Common myeloid progenitor, CD34-positive (primary cell): ENCODE measurements at regions not wholly inside any gene's neighbourhood (a gene's known extent, or its start where the extent isn't known, plus 50 kb on each side); places are given as distances from the start of the nearest gene placed in this dataset.

Experiments used
- CTCF ChIA-PET: fragments of 350-600 bp; sonication (Branson Sonifier 250); formaldehyde crosslinking; loops from one replicate; lab custom pipeline; 2021; ENCODE audit warnings: antibody characterized with exemption; lab: Charles Lee
- POLR2A ChIA-PET: fragments of 350-600 bp; sonication (Branson Sonifier 250); formaldehyde crosslinking; loops from one replicate; lab custom pipeline; 2021; ENCODE audit warnings: antibody characterized with exemption; lab: Charles Lee
- DNase-seq, 3 donors: peaks; one replicate each; pipeline versions ENCODE4 v3.0.0 to v3.0.0-alpha.2; 2013
- H3K27ac ChIP-seq, 2 experiments: 1 replicate in 1 of 2; 2 replicates in 1 of 2; pipeline ENCODE4 v1.7.0; 2013; ENCODE audit warnings: inconsistent platforms in 2 of 2, low read length in 2 of 2, mild to moderate bottlenecking in 2 of 2, low read depth in 1 of 2, moderate library complexity in 1 of 2; ENCODE audit not compliant: severe bottlenecking in 2 of 2, insufficient read depth in 1 of 2, poor library complexity in 1 of 2
- H3K27me3 ChIP-seq, 5 experiments: replicated peaks in 2 of 5; 1 replicate in 3 of 5; 2 replicates in 2 of 5; pipeline versions ENCODE4 v1.6.1 to v1.7.0; 2013; ENCODE audit warnings: low read length in 4 of 5, mild to moderate bottlenecking in 2 of 5, moderate library complexity in 2 of 5, inconsistent platforms in 1 of 5; ENCODE audit not compliant: insufficient read depth in 5 of 5, control insufficient read depth in 4 of 5
- H3K36me3 ChIP-seq, 4 experiments: 1 replicate in 2 of 4; 2 replicates in 2 of 4; pipeline versions ENCODE4 v1.6.1 to v1.7.0; 2013; ENCODE audit warnings: low read length in 3 of 4, control low read depth in 1 of 4, mild to moderate bottlenecking in 1 of 4; ENCODE audit not compliant: control insufficient read depth in 4 of 4, insufficient read depth in 4 of 4
- H3K4me1 ChIP-seq, 4 experiments: 1 replicate in 3 of 4; 2 replicates in 1 of 4; pipeline versions ENCODE4 v1.6.1 to v1.7.1; 2013; ENCODE audit warnings: low read length in 3 of 4, mild to moderate bottlenecking in 3 of 4, control low read depth in 1 of 4, inconsistent platforms in 1 of 4, moderate library complexity in 1 of 4; ENCODE audit not compliant: control insufficient read depth in 4 of 4, insufficient read depth in 4 of 4; ENCODE audit errors: control extremely low read depth in 1 of 4
- H3K4me3 ChIP-seq, 7 experiments: 1 replicate in 4 of 7; 2 replicates in 3 of 7; pipeline versions ENCODE4 v1.5.1 to v1.7.0; 2013; ENCODE audit warnings: mild to moderate bottlenecking in 7 of 7, low read length in 6 of 7, moderate library complexity in 6 of 7, inconsistent platforms in 2 of 7, low read depth in 2 of 7, control low read depth in 1 of 7; ENCODE audit not compliant: insufficient read depth in 4 of 7, control insufficient read depth in 1 of 7; ENCODE audit errors: extremely low read depth in 1 of 7
- H3K9me3 ChIP-seq, 5 experiments: 1 replicate in 4 of 5; 2 replicates in 1 of 5; pipeline versions ENCODE4 v1.6.1 to v1.7.1; 2013; ENCODE audit warnings: low read length in 4 of 5, mild to moderate bottlenecking in 2 of 5, inconsistent platforms in 1 of 5, low read depth in 1 of 5, moderate library complexity in 1 of 5; ENCODE audit not compliant: control insufficient read depth in 4 of 5, insufficient read depth in 2 of 5; ENCODE audit errors: control extremely low read depth in 1 of 5
- WGBS: methylation state at CpG from one replicate; pipeline ENCODE4 v1.1.5; 2013; ENCODE audit not compliant: insufficient coverage; 5-methylcytosine and 5-hydroxymethylcytosine counted together

GRCh38 chr3:72452745-72453144 lies 395.5 kb downstream of the SHQ1 start:
- CTCF ChIA-PET: interaction anchor here (0.9 to 2.0 kb wide), 2 partner anchors 9 to 29 kb away, joined by 3 to 5 read pairs; no protein-coding TSS in a partner anchor
- POLR2A ChIA-PET: no interaction called here
- peaks cover 0 to 9% (median 7%) of the 10 kb centered on the region in 4 experiments for H3K4me1 ChIP-seq
- 86% methylated on average over 3 of the region's 5 CpGs for WGBS
- no peak for DNase-seq
- H3K36me3 ChIP-seq: no peaks in the 10 kb centered on the region
- peaks cover 0 to 1% (median 0%) of the 10 kb centered on the region in 5 experiments for H3K9me3 ChIP-seq
- H3K27ac ChIP-seq: no peak overlapping the region
- no peak overlapping the region for H3K4me3 ChIP-seq
- no peaks in the 10 kb centered on the region for H3K27me3 ChIP-seq

- Histone ChIP-seq H3K36me3 (no peaks in the 10 kb centered on the region), H3K27me3 (no peaks in the 10 kb centered on the region), H3K4me3 (no peak overlapping the region), H3K4me1 (peaks cover 0 to 14% (median 9%) of the 10 kb centered on the region in 4 experiments), H3K27ac (no peak overlapping the region), H3K9me3 (peaks cover 0 to 1% (median 0%) of the 10 kb centered on the region in 5 experiments)
- CTCF ChIA-PET: interaction anchor here (0.9 to 2.0 kb wide), 2 partner anchors 10 to 28 kb away, joined by 3 to 5 read pairs; no protein-coding TSS in a partner anchor
- POLR2A ChIA-PET: no interaction called here
- WGBS: 100% methylated on average over 2 of the region's 3 CpGs
- DNase-seq: no peak
Measured at GRCh38 chr3:72451841-72452240, 396.4 kb downstream of the SHQ1 start.

DNA sequence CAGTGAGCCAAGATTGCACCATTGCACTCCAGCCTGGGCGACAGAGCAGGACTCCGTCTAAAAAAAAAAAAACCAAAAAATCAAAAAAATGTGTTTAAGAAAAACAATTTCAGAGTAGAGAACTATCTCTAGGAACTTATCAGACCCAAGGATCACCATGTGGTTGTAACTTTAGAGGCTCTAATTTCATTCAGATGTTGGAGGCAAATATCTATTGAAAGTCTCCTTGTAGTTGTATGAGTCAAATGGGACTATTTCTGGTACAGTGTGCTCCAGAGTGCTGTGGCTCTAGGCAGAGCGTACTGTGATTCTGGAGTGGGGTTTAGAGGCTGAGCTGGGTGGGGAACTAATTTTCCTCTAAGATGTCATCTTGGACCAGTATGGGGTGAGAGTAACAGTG lies 398.7 kb downstream of the SHQ1 start:
- Histone ChIP-seq H3K36me3 (no peaks in the 10 kb centered on the region), H3K4me3 (no peak overlapping the region), H3K27ac (no peak overlapping the region), H3K9me3 (peaks cover 0 to 1% (median 0%) of the 10 kb centered on the region in 5 experiments), H3K27me3 (no peaks in the 10 kb centered on the region), H3K4me1 (peaks cover 3 to 19% (median 13%) of the 10 kb centered on the region in 4 experiments)
- 100% methylated on average over 1 of the region's 3 CpGs for WGBS
- CTCF ChIA-PET: no interaction called here
- DNase-seq: no peak
- POLR2A ChIA-PET: no interaction called here

DNA sequence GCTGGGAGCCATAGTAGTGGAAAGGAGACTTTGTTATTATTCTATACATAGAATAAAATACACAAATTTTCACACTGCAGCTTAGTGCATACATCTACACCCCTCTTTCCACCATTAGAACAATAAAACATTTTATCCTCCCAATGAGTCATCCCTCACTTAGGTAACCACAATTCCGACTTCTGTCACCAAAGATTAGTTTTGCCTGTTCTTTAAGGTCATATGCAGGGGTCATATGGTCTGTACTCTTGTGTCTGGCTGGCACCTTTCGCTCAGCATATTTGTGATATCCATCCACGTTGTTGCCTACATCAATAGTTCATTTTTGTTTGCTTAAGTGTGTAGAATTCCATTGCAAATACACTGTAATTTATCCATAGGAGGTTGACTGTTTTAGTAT lies 399.4 kb downstream of the SHQ1 start:
- peaks cover 3 to 26% (median 18%) of the 10 kb centered on the region in 4 experiments for H3K4me1 ChIP-seq
- no peak overlapping the region for H3K4me3 ChIP-seq
- no peaks in the 10 kb centered on the region for H3K27me3 ChIP-seq
- 100% methylated on average over 1 of the region's 3 CpGs for WGBS
- no peaks in the 10 kb centered on the region for H3K36me3 ChIP-seq
- H3K27ac ChIP-seq: no peak overlapping the region
- ChIA-PET CTCF (interaction anchor here (0.6 to 1.6 kb wide), 3 partner anchors 40 to 373 kb away, joined by 3 to 4 read pairs (median 4); no protein-coding TSS in a partner anchor), POLR2A (no interaction called here)
- H3K9me3 ChIP-seq: no peaks in the 10 kb centered on the region
- DNase-seq: no peak

- ChIA-PET CTCF (interaction anchor here (0.6 to 1.6 kb wide), 5 partner anchors 35 to 373 kb away, joined by 3 to 4 read pairs (median 4); no protein-coding TSS in a partner anchor), POLR2A (no interaction called here)
- Histone ChIP-seq H3K4me3 (no peak overlapping the region), H3K27ac (no peak overlapping the region), H3K9me3 (no peaks in the 10 kb centered on the region), H3K27me3 (no peaks in the 10 kb centered on the region), H3K36me3 (no peaks in the 10 kb centered on the region), H3K4me1 (peaks cover 6 to 30% (median 23%) of the 10 kb centered on the region in 4 experiments)
- 100% methylated on average over 6 of the region's 8 CpGs for WGBS
- no peak for DNase-seq
Measured at GRCh38 chr3:72448375-72448823, 399.8 kb downstream of the SHQ1 start.

DNA sequence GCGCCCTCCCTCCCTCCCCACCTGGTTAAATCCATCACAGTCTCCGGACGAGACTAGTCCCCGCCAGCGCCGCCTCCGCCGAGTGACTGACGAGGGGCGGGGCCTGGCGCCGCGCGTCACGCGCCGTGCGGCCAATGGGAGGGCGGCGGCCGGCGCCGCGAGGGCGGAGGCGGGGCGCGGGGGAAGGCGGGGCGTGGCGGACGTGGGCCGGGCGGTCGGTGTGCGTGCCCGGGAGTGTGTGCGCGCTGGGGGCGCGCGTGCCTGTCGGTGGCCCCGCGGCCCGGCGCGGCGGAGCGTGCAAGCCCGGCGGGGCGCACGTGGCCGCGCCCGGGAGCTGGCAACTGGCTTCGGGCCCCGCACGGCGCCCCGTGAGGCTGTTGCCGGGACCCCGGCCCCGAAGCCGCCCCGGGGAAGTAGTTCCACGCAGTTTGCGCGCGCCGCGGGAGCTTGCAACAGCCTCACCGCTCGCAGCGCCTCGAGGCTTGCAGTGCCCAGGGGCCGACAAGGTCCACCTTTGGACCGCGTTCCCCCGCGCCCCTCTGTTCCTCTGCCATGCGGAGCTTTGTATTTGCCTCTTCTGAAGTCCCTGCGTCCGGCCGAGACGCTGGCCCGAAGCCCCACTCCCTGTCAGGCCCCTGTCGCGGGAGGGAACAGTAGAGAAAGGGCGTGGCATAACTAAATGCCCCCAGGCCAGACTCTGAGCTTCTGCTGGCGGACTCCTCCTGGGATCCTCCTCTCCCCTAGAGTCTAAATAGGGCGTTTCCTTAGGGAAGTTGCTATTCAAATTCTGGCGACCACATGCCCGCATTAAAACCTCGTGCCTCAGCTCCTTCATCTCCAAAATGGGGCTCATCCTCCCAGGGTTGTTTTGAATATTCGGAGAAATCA lies 400.9 kb downstream of the SHQ1 start:
- WGBS: 10% methylated on average over 90 of the region's 97 CpGs
- peaks cover 0 to 5% (median 2%) of the 10 kb centered on the region in 4 experiments for H3K36me3 ChIP-seq
- peak overlapping the region in 4 of 7 experiments; percentile 93 to 99 (median 97) for H3K4me3 ChIP-seq
- DNase-seq: peak; percentile 89 to 95 (median 94)
- H3K27ac ChIP-seq: no peak overlapping the region
- peaks cover 14 to 41% (median 30%) of the 10 kb centered on the region in 4 experiments for H3K4me1 ChIP-seq
- no peaks in the 10 kb centered on the region for H3K27me3 ChIP-seq
- H3K9me3 ChIP-seq: no peaks in the 10 kb centered on the region
- CTCF ChIA-PET: interaction anchor here (0.9 to 1.6 kb wide), 7 partner anchors 36 to 375 kb away, joined by 3 to 4 read pairs (median 3); no protein-coding TSS in a partner anchor
- POLR2A ChIA-PET: interaction anchor here (0.7 to 1.2 kb wide), 5 partner anchors 9 to 141 kb away, joined by 3 read pairs; no protein-coding TSS in a partner anchor
